GM18519 (cell line): ENCODE measurements at regions not wholly inside any gene's neighbourhood (a gene's known extent, or its start where the extent isn't known, plus 50 kb on each side); places are given as distances from the start of the nearest gene placed in this dataset.
"Not testable (repeated sequence)": the region's sequence is repeated elsewhere in the genome, so short reads cannot be mapped to it uniquely, and the experiment has no call there.

Experiments used
- ATAC-seq: cut with Tn5 transposase; IDR thresholded peaks from one replicate; pipeline ENCODE4 v1.9.1; 2021; ENCODE audit warnings: mild to moderate bottlenecking, moderate library complexity; ENCODE audit not compliant: unreplicated experiment, low FRiP score

GRCh38 chr21:35713914-35714313 lies 346.4 kb downstream of the SETD4 start:
- no peak for ATAC-seq

GRCh38 chr21:35711661-35712060 lies 348.7 kb downstream of the SETD4 start:
- ATAC-seq, result no peak

- ATAC-seq, result no peak
These were observed 349.1 kb downstream of the SETD4 start for GRCh38 chr21:35711213-35711612.

GRCh38 chr21:35709990-35710389 lies 350.3 kb downstream of the SETD4 start:
- ATAC-seq, result not testable (repeated sequence)

GRCh38 chr21:35705888-35706287 lies 354.4 kb downstream of the SETD4 start:
- no peak for ATAC-seq

GRCh38 chr21:35705237-35705887 lies 355.0 kb downstream of the SETD4 start:
- no peak for ATAC-seq

- ATAC-seq, result no peak
These were observed 356.6 kb downstream of the SETD4 start for GRCh38 chr21:35703704-35704103.

GRCh38 chr21:35699361-35699760 lies 361.0 kb downstream of the SETD4 start:
- ATAC-seq, result no peak

- ATAC-seq, result no peak
These were observed 363.0 kb downstream of the SETD4 start for GRCh38 chr21:35697321-35697808.

GRCh38 chr21:35696644-35697043 lies 363.7 kb downstream of the SETD4 start:
- no peak for ATAC-seq

GRCh38 chr21:35692311-35692710 lies 368.0 kb downstream of the SETD4 start:
- ATAC-seq, result no peak

- no peak for ATAC-seq
These were observed 369.9 kb downstream of the SETD4 start for GRCh38 chr21:35690436-35690835.

GRCh38 chr21:35686156-35686555 lies 374.2 kb downstream of the SETD4 start:
- no peak for ATAC-seq

- no peak for ATAC-seq
These were observed 376.5 kb downstream of the SETD4 start for GRCh38 chr21:35683664-35684304.

GRCh38 chr21:35682904-35683549 lies 377.3 kb downstream of the SETD4 start:
- no peak for ATAC-seq

- ATAC-seq, result no peak
These were observed 378.4 kb downstream of the SETD4 start for GRCh38 chr21:35681946-35682345.

- ATAC-seq, result no peak
These were observed 381.2 kb downstream of the SETD4 start for GRCh38 chr21:35679076-35679475.

GRCh38 chr21:35678393-35678792 lies 381.9 kb downstream of the SETD4 start:
- no peak for ATAC-seq

- ATAC-seq, result no peak
These were observed 383.0 kb downstream of the SETD4 start for GRCh38 chr21:35677298-35677841.

GRCh38 chr21:35674895-35675470 lies 385.3 kb downstream of the SETD4 start:
- no peak for ATAC-seq

GRCh38 chr21:35674091-35674671 lies 386.1 kb downstream of the SETD4 start:
- ATAC-seq, result no peak
